Ascending aorta (tissue), 2 donors: ENCODE measurements at regions not wholly inside any gene's neighbourhood (a gene's known extent, or its start where the extent isn't known, plus 50 kb on each side); places are given as distances from the start of the nearest gene placed in this dataset.

Experiments
- DNase-seq, 2 donors: peaks; one replicate each; pipeline ENCODE4 v3.0.0-alpha.2; 2019; ENCODE audit warnings: low spot score in 2 of 2
- H3K27ac ChIP-seq, 2 donors: fragments of 200-600 bp; sonication (generic); one replicate each; pipeline ENCODE4 v1.5.1; 2016 to 2017; ENCODE audit warnings: mild to moderate bottlenecking in 1 of 2
- H3K27me3 ChIP-seq: fragments of 200-600 bp; sonication (generic); one replicate; pipeline ENCODE4 v1.5.1; 2017
- H3K36me3 ChIP-seq, 2 donors: fragments of 200-600 bp; sonication (generic); one replicate each; pipeline ENCODE4 v1.5.1; 2016
- H3K4me1 ChIP-seq, 2 donors: fragments of 200-600 bp; sonication (generic); one replicate each; pipeline ENCODE4 v1.5.1; 2016 to 2017; ENCODE audit warnings: mild to moderate bottlenecking in 1 of 2
- H3K4me3 ChIP-seq, 2 donors: fragments of 200-600 bp; sonication (generic); one replicate each; pipeline ENCODE4 v1.5.1; 2016 to 2017; ENCODE audit warnings: mild to moderate bottlenecking in 1 of 2
- H3K9me3 ChIP-seq, 2 donors: fragments of 200-600 bp; sonication (generic); one replicate each; pipeline ENCODE4 v1.5.1; 2016
- intact Hi-C: fragments of 100-400 bp; cut with DNase I; formaldehyde crosslinking; loops from one replicate; pipeline ENCODE4 v1.15.1; 2023
- TF ChIP-seq, protein P1 (sequence below), 3 experiments: fragments of 200-600 bp in 2 of 3; fragments of 450-650 bp in 1 of 3; sonication (generic) in 2 of 3; IDR thresholded peaks; one replicate each; pipeline ENCODE4 v1.5.1; 2016 to 2019; ENCODE audit warnings: antibody characterized with exemption in 3 of 3, mild to moderate bottlenecking in 1 of 3, moderate library complexity in 1 of 3

DNA sequence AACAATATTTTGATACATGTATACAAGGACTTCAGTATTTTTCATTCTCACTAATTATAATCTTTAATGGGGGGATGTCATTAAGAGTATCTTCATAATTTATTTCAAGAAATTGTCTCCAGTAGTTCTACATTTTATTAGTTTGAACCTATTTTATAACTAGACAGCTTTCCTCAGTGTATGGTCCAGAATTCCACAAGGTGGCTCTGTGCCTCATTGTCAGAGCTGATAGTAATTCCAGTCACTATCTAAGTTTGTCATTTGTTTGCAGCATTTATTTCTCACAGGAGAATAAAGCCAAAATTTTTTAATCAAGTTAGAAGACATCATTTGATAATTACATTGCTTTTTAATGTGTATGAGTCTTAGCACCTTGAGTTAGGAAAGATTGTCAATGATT lies 1633.0 kb upstream of the PCDH20 start:
- no peaks in the 10 kb centered on the region for H3K27me3 ChIP-seq
- intact Hi-C loops, result no loop called here
- TF ChIP-seq, protein P1, sequence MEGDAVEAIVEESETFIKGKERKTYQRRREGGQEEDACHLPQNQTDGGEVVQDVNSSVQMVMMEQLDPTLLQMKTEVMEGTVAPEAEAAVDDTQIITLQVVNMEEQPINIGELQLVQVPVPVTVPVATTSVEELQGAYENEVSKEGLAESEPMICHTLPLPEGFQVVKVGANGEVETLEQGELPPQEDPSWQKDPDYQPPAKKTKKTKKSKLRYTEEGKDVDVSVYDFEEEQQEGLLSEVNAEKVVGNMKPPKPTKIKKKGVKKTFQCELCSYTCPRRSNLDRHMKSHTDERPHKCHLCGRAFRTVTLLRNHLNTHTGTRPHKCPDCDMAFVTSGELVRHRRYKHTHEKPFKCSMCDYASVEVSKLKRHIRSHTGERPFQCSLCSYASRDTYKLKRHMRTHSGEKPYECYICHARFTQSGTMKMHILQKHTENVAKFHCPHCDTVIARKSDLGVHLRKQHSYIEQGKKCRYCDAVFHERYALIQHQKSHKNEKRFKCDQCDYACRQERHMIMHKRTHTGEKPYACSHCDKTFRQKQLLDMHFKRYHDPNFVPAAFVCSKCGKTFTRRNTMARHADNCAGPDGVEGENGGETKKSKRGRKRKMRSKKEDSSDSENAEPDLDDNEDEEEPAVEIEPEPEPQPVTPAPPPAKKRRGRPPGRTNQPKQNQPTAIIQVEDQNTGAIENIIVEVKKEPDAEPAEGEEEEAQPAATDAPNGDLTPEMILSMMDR (IDR thresholded peaks at IDR 0.05), result no peak
- no peak overlapping the region for H3K27ac ChIP-seq
- no peak overlapping the region for H3K4me3 ChIP-seq
- H3K9me3 ChIP-seq, result no peaks in the 10 kb centered on the region
- H3K4me1 ChIP-seq, result no peaks in the 10 kb centered on the region
- no peaks in the 10 kb centered on the region for H3K36me3 ChIP-seq
- DNase-seq, result no peak

DNA sequence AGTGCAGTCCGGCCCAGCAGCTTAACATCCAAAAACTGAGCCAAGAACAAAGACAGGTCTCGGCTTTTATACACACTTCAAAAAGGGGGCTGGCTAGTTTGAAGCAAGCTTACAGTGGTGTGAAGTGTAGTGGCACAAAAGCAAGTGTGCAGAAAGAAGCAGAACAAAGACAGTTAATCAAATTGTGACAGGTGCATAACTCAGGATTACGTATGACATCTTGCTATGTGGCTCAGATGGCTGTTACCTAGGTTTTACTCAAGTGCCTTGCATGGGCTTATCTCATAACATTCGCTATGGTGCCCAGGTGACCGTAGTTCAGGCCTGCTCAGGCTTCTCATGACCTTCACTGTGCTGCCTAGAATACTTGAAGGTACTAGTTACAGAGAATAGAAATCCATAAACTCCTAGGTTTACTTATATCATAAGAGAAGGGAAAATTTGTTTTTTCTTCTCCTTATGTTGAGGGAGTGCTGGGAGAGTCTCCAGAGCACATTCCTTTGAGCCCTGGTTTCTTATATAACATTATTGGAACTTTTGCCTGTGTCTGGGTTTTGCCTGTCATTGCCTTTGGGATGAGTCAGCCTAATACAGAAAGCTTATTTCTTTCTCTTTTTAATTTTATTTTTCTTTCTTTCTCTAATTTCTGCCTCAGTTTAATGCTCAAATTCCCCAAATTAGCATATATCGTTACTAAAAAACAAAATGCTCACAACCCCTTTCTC lies 1629.1 kb upstream of the PCDH20 start:
- TF ChIP-seq, protein P1 (IDR thresholded peaks at IDR 0.05), result no peak
- intact Hi-C loops, result no loop called here
- Histone ChIP-seq H3K36me3 (no peaks in the 10 kb centered on the region), H3K27ac (no peak overlapping the region), H3K27me3 (no peaks in the 10 kb centered on the region), H3K4me1 (no peaks in the 10 kb centered on the region), H3K4me3 (no peak overlapping the region), H3K9me3 (no peaks in the 10 kb centered on the region)
- no peak for DNase-seq

DNA sequence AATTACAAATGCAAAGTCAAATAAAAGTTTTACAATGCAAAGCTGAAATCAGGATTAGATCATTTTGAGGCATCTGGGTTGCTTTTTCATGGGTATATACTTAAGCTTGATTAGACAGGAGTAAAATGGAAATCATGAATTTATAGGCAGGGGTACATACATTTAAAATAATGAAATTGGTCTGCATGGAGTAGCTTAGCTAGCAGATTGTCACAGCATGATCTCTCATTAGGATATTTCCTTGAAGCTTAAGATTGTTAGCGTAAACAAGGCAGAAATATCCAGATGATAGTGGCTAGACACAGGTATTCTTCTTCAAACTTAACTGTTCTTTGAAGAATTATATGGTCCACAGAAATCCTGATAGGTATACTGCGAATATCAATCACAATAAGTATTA lies 1627.0 kb upstream of the PCDH20 start:
- TF ChIP-seq, protein P1 (IDR thresholded peaks at IDR 0.05), result no peak
- DNase-seq, result no peak
- no peaks in the 10 kb centered on the region for H3K9me3 ChIP-seq
- intact Hi-C loops, result no loop called here
- no peaks in the 10 kb centered on the region for H3K36me3 ChIP-seq
- H3K4me3 ChIP-seq, result no peak overlapping the region
- H3K27ac ChIP-seq, result no peak overlapping the region
- no peaks in the 10 kb centered on the region for H3K27me3 ChIP-seq
- no peaks in the 10 kb centered on the region for H3K4me1 ChIP-seq

DNA sequence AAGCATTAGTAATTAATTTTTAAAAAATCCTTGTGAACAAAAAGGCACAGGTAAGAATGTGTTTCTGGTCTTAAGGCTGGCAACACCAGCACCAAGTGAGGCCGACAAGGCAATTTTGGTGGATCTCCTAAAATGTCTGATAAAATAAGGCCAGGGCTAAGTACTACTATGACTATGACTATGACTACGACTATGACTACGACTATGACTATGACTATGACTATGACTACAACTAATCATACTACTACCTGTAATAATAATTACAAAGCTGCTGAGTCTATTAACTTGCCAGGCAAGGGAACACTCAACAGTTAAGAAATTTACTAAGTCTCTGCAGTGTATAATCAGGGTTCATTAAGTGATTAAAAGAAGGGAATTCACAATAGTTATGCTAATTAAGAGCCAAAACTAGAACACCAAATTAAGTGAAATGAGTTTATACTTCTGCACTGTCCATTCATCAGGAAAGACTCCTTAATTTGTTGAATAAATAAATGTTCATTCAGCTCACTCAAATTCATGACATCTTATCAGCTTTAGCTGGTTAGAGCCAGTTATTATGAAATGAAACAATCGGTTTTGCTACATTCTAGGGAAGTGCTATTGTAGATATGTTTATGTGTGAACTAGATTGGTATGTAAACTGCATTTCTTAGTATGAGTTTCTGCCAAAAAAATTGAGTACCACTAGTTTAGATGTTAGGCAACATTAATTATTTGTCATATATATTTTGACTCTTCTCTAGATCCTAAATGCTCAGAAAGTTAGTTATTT lies 1626.2 kb upstream of the PCDH20 start:
- no peak for DNase-seq
- H3K9me3 ChIP-seq, result no peaks in the 10 kb centered on the region
- no peak overlapping the region for H3K4me3 ChIP-seq
- no peaks in the 10 kb centered on the region for H3K4me1 ChIP-seq
- TF ChIP-seq, protein P1 (IDR thresholded peaks at IDR 0.05), result no peak
- H3K27ac ChIP-seq, result no peak overlapping the region
- H3K36me3 ChIP-seq, result no peaks in the 10 kb centered on the region
- H3K27me3 ChIP-seq, result no peaks in the 10 kb centered on the region
- intact Hi-C loops, result no loop called here

DNA sequence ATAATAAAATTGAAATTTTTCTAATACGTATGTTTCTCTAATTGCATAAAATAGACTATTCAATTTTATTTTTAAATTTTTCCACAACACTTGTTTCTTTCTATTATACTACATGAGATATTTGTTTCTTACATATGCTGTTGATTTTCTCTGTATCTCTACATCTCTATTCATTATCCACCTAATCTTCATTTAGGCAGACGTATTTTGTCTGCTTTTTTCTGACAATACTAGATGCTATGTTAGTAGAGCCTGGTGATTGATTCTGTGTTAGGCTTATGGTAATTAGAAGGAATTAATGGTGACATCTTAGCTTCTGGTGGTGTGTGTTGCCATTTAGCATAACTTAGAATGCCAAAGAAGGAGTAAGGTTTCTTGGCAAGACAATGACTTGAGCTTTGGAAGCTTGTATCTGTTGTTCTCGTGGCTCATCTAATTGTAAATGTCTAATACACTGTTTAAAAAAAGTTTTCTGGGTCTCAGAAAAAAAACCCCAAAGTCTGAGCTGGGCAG lies 1610.7 kb upstream of the PCDH20 start:
- DNase-seq, result no peak
- H3K27me3 ChIP-seq, result no peaks in the 10 kb centered on the region
- H3K4me3 ChIP-seq, result no peak overlapping the region
- H3K9me3 ChIP-seq, result no peaks in the 10 kb centered on the region
- TF ChIP-seq, protein P1 (IDR thresholded peaks at IDR 0.05), result no peak
- H3K4me1 ChIP-seq, result no peaks in the 10 kb centered on the region
- intact Hi-C loops, result no loop called here
- no peaks in the 10 kb centered on the region for H3K36me3 ChIP-seq
- no peak overlapping the region for H3K27ac ChIP-seq
